Neuron (in vitro differentiated cells): ENCODE measurements at regions not wholly inside any gene's neighbourhood (a gene's known extent, or its start where the extent isn't known, plus 50 kb on each side); places are given as distances from the start of the nearest gene placed in this dataset.

Source experiments
- H2AFZ ChIP-seq: one replicate; pipeline ENCODE4 v1.6.1; 2013; ENCODE audit warnings: low read depth, mild to moderate bottlenecking, inconsistent platforms, low read length, moderate library complexity
- H3K27me3 ChIP-seq: one replicate; pipeline ENCODE4 v1.6.1; 2013; ENCODE audit warnings: low read length; ENCODE audit not compliant: insufficient read depth
- H3K36me3 ChIP-seq: one replicate; pipeline ENCODE4 v1.6.1; 2013; ENCODE audit warnings: low read length; ENCODE audit not compliant: insufficient read depth
- H3K4me1 ChIP-seq: one replicate; pipeline ENCODE4 v1.6.1; 2013; ENCODE audit warnings: low read length; ENCODE audit not compliant: insufficient read depth
- H3K4me3 ChIP-seq: 2 replicates; pipeline ENCODE4 v1.5.1; 2013; ENCODE audit warnings: mild to moderate bottlenecking, low read length, moderate library complexity
- H3K9me3 ChIP-seq: one replicate; pipeline ENCODE4 v1.6.1; 2013; ENCODE audit warnings: low read length

- no peak overlapping the region for H3K4me3 ChIP-seq
- no peaks in the 10 kb centered on the region for H3K36me3 ChIP-seq
- no peaks in the 10 kb centered on the region for H3K27me3 ChIP-seq
- no peak overlapping the region for H2AFZ ChIP-seq
- H3K4me1 ChIP-seq = no peaks in the 10 kb centered on the region
- H3K9me3 ChIP-seq = no peaks in the 10 kb centered on the region
Measured at GRCh38 chr7:124322561-124322960, 289.7 kb upstream of the TMEM229A start.

- Histone ChIP-seq H3K36me3 (no peaks in the 10 kb centered on the region), H3K4me3 (no peak overlapping the region), H3K4me1 (no peaks in the 10 kb centered on the region), H3K27me3 (no peaks in the 10 kb centered on the region), H2AFZ (no peak overlapping the region), H3K9me3 (no peaks in the 10 kb centered on the region)
Measured at GRCh38 chr7:124318721-124319450, 286.0 kb upstream of the TMEM229A start.

- no peaks in the 10 kb centered on the region for H3K4me1 ChIP-seq
- H3K4me3 ChIP-seq = no peak overlapping the region
- H3K9me3 ChIP-seq = no peaks in the 10 kb centered on the region
- no peaks in the 10 kb centered on the region for H3K36me3 ChIP-seq
- no peaks in the 10 kb centered on the region for H3K27me3 ChIP-seq
- H2AFZ ChIP-seq = no peak overlapping the region
Measured at GRCh38 chr7:124310934-124311390, 278.1 kb upstream of the TMEM229A start.

GRCh38 chr7:124308384-124308783, 275.5 kb upstream of the TMEM229A start:
- H3K4me3 ChIP-seq = no peak overlapping the region
- H3K27me3 ChIP-seq = no peaks in the 10 kb centered on the region
- no peaks in the 10 kb centered on the region for H3K4me1 ChIP-seq
- H3K36me3 ChIP-seq = no peaks in the 10 kb centered on the region
- H3K9me3 ChIP-seq = peaks cover 2% of the 10 kb centered on the region
- H2AFZ ChIP-seq = no peak overlapping the region

DNA sequence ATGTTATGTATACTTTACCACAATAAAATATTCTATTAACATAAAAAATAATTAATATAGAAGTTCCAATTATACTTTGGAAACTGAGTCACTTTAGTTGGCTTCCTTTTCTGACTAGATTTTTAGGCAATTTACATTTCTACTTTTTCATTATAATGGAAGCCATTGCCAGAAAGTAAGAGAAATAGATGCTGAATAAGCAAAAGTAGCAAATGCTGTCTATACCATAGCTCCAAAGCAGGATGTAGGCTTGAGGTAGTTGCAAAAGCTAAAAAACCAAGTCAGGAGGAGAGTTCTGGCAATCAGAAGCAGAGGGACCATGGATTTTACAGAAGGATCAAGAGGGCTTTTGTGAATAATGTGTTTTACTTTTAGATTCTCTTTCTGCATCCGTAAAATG, 262.4 kb upstream of the TMEM229A start:
- no peaks in the 10 kb centered on the region for H3K4me1 ChIP-seq
- H3K9me3 ChIP-seq = peaks cover 3% of the 10 kb centered on the region
- no peak overlapping the region for H3K4me3 ChIP-seq
- no peaks in the 10 kb centered on the region for H3K27me3 ChIP-seq
- H2AFZ ChIP-seq = no peak overlapping the region
- H3K36me3 ChIP-seq = no peaks in the 10 kb centered on the region

GRCh38 chr7:124284937-124285336, 252.1 kb upstream of the TMEM229A start:
- H3K36me3 ChIP-seq = no peaks in the 10 kb centered on the region
- no peak overlapping the region for H2AFZ ChIP-seq
- no peaks in the 10 kb centered on the region for H3K9me3 ChIP-seq
- H3K4me1 ChIP-seq = peaks cover 17% of the 10 kb centered on the region
- no peak overlapping the region for H3K4me3 ChIP-seq
- no peaks in the 10 kb centered on the region for H3K27me3 ChIP-seq

DNA sequence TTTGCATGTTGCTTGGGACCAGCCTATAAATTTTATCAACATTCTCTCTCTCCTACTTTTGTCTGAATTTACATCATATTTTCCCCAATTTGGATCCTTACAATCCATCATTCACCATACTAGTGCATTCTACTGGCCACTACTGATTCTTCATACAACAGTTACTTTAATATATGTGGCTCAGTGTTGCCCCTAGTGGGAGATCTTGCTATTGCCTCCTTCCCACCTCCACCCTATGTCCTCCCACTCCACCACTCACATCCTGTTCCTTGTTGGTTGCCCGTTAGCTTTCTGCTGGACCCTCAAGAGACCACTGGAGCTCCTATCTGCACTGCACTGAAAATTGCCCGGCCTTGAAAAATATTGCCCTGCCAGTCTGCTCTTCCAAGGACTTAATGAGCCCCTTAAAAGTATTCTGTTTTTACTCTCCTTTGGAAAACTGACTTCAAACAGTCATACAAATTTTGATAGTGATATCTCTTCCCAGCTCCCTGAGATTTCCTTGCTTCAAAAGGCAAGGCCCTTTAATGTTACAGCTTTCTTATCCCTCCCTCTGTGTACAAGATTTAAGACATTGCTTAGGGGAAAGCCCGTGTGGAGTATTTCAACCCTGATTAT, 243.2 kb upstream of the TMEM229A start:
- Histone ChIP-seq H3K27me3 (no peaks in the 10 kb centered on the region), H3K4me1 (no peaks in the 10 kb centered on the region), H3K4me3 (no peak overlapping the region), H3K36me3 (no peaks in the 10 kb centered on the region), H3K9me3 (no peaks in the 10 kb centered on the region), H2AFZ (no peak overlapping the region)

- Histone ChIP-seq H3K27me3 (no peaks in the 10 kb centered on the region), H3K4me1 (no peaks in the 10 kb centered on the region), H3K9me3 (no peaks in the 10 kb centered on the region), H3K4me3 (no peak overlapping the region), H3K36me3 (no peaks in the 10 kb centered on the region), H2AFZ (peak overlapping the region; percentile 40)
Measured at GRCh38 chr7:124275411-124275810, 242.5 kb upstream of the TMEM229A start.

DNA sequence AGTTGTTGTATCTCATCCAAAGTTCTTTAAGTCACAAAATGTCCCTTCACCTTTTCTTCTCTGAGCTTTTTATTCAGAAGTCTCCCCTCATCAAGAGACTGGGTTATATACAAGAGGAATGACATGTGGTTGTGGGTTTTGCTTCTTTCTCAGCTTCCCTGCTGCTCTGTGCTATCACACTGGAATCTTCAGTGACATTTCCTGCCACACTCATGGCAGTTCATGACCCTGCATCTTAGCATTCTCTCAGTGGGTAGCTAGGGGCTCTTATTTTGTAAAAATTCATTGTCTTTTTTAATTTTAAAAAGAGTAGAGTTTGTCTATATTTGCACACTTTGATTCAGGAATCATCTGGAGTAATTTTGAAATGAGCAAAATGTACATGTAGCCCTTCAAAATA, 236.9 kb upstream of the TMEM229A start:
- no peak overlapping the region for H2AFZ ChIP-seq
- H3K36me3 ChIP-seq = no peaks in the 10 kb centered on the region
- H3K27me3 ChIP-seq = no peaks in the 10 kb centered on the region
- no peak overlapping the region for H3K4me3 ChIP-seq
- peaks cover 8% of the 10 kb centered on the region for H3K4me1 ChIP-seq
- H3K9me3 ChIP-seq = no peaks in the 10 kb centered on the region

DNA sequence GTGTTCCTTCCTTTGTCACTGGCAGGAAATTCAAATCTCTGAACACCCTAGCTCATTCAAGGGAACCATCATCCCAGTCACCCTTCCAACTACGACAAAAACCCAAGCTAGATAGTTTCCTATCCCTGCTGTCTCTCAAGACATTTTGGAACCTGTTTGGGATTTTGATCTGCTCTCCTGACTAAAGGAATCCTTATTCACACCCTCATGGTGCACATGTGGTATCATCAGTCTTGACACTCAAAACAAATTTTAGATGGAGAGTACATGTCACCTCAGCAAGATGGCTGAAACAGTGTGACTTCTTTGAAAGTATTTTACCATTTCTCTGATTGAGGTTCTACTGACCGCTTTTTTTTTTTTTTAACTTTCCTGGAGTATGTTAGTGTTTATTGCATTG, 234.3 kb upstream of the TMEM229A start:
- no peaks in the 10 kb centered on the region for H3K36me3 ChIP-seq
- no peak overlapping the region for H3K4me3 ChIP-seq
- no peaks in the 10 kb centered on the region for H3K9me3 ChIP-seq
- peaks cover 19% of the 10 kb centered on the region for H3K4me1 ChIP-seq
- no peaks in the 10 kb centered on the region for H3K27me3 ChIP-seq
- no peak overlapping the region for H2AFZ ChIP-seq

- H3K4me3 ChIP-seq = no peak overlapping the region
- H3K36me3 ChIP-seq = no peaks in the 10 kb centered on the region
- H3K27me3 ChIP-seq = no peaks in the 10 kb centered on the region
- H3K9me3 ChIP-seq = no peaks in the 10 kb centered on the region
- H3K4me1 ChIP-seq = peaks cover 11% of the 10 kb centered on the region
- H2AFZ ChIP-seq = no peak overlapping the region
Measured at GRCh38 chr7:124263232-124263827, 230.5 kb upstream of the TMEM229A start.

DNA sequence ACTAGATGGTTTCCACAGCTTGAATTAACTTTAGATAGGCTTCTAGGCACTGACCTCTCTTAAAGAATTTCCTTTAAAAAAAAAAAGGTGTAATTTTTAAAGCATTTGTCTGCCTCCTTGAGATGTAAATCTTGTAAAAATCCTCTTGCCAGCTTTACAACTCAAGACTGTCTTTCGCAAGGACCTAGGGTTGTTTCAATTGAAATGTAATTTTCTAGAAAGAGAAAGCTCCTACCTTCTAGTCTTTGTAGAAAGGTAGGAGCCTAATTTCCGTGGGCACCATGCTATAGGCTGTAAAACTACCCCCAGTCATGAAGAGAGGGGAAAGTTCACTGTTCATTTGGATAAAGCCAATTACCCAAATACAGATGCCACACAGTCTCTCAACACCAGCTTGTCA, 228.8 kb upstream of the TMEM229A start:
- Histone ChIP-seq H3K4me3 (no peak overlapping the region), H3K4me1 (peaks cover 11% of the 10 kb centered on the region), H3K36me3 (no peaks in the 10 kb centered on the region), H2AFZ (no peak overlapping the region), H3K9me3 (no peaks in the 10 kb centered on the region), H3K27me3 (no peaks in the 10 kb centered on the region)

DNA sequence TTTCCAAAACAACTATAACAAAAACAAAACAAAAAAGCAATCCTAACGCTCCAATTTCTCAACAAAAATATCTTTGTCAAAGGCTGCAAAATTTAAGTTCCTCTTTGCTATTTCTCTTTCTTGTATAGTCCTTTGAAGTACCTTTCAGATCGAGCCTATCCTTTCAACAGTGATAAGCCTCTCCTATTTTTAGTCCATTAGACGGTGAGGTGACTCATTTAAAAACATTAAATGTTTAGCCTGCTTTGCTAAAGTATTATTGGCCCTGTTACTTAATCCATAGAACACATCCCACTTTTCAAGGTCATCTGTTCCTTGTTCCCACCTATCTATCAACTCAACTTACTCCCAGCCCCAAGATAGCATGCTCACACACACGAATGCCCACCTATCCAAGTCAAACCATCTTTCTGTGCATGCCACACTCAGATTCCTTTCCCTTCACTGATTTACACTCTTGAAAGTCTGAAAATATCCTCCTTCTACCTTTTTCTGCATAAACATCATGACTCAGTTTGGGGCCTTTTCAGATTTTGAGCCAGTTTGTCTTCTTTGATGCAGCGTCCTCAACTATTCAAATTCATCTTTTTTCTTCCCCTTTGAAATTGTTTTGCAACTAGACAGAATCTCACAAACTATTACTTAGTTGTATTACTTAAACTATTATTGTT, 224.9 kb upstream of the TMEM229A start:
- Histone ChIP-seq H3K4me3 (no peak overlapping the region), H3K9me3 (no peaks in the 10 kb centered on the region), H3K36me3 (no peaks in the 10 kb centered on the region), H2AFZ (no peak overlapping the region), H3K27me3 (no peaks in the 10 kb centered on the region), H3K4me1 (peaks cover 5% of the 10 kb centered on the region)
